ENCODE measurements at regions not wholly inside any gene's neighbourhood (a gene's known extent, or its start where the extent isn't known, plus 50 kb on each side); places are given as distances from the start of the nearest gene placed in this dataset.

DNA sequence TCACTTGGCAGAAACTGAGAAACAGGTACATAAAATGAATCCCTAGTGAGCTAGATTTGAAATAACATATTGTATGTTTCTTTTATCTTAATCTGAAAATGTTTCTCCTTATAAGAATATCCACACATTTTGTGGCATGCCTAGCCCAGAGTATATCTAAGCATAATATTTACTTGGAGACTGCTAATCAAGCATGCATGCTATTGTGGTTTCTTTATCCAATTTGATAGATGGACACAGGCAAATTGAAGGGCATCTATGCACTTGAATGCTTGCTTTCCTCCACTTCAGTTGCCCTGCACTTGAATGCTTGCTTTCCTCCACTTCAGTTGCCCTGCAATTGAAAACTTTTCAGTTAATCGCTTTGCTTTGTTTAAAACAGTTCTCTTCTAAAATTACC, 729.8 kb downstream of the TBC1D32 start:
- TF ChIP-seq, protein P1, sequence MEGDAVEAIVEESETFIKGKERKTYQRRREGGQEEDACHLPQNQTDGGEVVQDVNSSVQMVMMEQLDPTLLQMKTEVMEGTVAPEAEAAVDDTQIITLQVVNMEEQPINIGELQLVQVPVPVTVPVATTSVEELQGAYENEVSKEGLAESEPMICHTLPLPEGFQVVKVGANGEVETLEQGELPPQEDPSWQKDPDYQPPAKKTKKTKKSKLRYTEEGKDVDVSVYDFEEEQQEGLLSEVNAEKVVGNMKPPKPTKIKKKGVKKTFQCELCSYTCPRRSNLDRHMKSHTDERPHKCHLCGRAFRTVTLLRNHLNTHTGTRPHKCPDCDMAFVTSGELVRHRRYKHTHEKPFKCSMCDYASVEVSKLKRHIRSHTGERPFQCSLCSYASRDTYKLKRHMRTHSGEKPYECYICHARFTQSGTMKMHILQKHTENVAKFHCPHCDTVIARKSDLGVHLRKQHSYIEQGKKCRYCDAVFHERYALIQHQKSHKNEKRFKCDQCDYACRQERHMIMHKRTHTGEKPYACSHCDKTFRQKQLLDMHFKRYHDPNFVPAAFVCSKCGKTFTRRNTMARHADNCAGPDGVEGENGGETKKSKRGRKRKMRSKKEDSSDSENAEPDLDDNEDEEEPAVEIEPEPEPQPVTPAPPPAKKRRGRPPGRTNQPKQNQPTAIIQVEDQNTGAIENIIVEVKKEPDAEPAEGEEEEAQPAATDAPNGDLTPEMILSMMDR (conservative IDR thresholded peaks at IDR 0.05; ENCODE audit: low read depth, low read length), result no peak
- TF ChIP-seq EZH2 (IDR thresholded peaks at IDR 0.05; ENCODE audit: borderline replicate concordance, low read depth, low read length, poor library complexity, severe bottlenecking), result no peak
